GM12865 (cell line): ENCODE measurements at regions not wholly inside any gene's neighbourhood (a gene's known extent, or its start where the extent isn't known, plus 50 kb on each side); places are given as distances from the start of the nearest gene placed in this dataset.
"Not testable (repeated sequence)": the region's sequence is repeated elsewhere in the genome, so short reads cannot be mapped to it uniquely, and the experiment has no call there.

Experiments used
- DNase-seq: peaks from one replicate; pipeline ENCODE4 v3.0.0; 2010; ENCODE audit warnings: low read depth
- H3K4me3 ChIP-seq: 2 replicates; pipeline ENCODE4 v1.5.1; 2011; ENCODE audit warnings: mild to moderate bottlenecking, low read depth, low read length, control low read depth
- TF ChIP-seq, protein P1 (sequence below): IDR thresholded peaks from 2 replicates; pipeline ENCODE4 v1.5.1; 2011; ENCODE audit warnings: low read length, control low read depth, low read depth, inconsistent platforms; ENCODE audit not compliant: insufficient read depth; ENCODE audit errors: missing control alignments

GRCh38 chr13:90276216-90276615 lies 1071.3 kb upstream of the MIR17HG start:
- H3K4me3 ChIP-seq, result no peak overlapping the region
- TF ChIP-seq, protein P1, sequence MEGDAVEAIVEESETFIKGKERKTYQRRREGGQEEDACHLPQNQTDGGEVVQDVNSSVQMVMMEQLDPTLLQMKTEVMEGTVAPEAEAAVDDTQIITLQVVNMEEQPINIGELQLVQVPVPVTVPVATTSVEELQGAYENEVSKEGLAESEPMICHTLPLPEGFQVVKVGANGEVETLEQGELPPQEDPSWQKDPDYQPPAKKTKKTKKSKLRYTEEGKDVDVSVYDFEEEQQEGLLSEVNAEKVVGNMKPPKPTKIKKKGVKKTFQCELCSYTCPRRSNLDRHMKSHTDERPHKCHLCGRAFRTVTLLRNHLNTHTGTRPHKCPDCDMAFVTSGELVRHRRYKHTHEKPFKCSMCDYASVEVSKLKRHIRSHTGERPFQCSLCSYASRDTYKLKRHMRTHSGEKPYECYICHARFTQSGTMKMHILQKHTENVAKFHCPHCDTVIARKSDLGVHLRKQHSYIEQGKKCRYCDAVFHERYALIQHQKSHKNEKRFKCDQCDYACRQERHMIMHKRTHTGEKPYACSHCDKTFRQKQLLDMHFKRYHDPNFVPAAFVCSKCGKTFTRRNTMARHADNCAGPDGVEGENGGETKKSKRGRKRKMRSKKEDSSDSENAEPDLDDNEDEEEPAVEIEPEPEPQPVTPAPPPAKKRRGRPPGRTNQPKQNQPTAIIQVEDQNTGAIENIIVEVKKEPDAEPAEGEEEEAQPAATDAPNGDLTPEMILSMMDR, result no peak
- no peak for DNase-seq

GRCh38 chr13:90278231-90278630 lies 1069.3 kb upstream of the MIR17HG start:
- DNase-seq, result not testable (repeated sequence)

GRCh38 chr13:90281709-90282108 lies 1065.8 kb upstream of the MIR17HG start:
- TF ChIP-seq, protein P1, result no peak
- no peak overlapping the region for H3K4me3 ChIP-seq
- no peak for DNase-seq

More at GRCh38 chr13:90278231-90278630, 1069.3 kb upstream of the MIR17HG start:
- not testable (repeated sequence) for H3K4me3 ChIP-seq

- TF ChIP-seq, protein P1, result no peak
- H3K4me3 ChIP-seq, result no peak overlapping the region
- no peak for DNase-seq
Observed at GRCh38 chr13:90287521-90287920, 1060.0 kb upstream of the MIR17HG start.

- no peak for DNase-seq
- TF ChIP-seq, protein P1, result no peak
Observed at GRCh38 chr13:90293793-90294361, 1053.6 kb upstream of the MIR17HG start.

GRCh38 chr13:90299238-90299637 lies 1048.2 kb upstream of the MIR17HG start:
- H3K4me3 ChIP-seq, result no peak overlapping the region
- no peak for DNase-seq
- TF ChIP-seq, protein P1, result no peak

More at GRCh38 chr13:90293793-90294361, 1053.6 kb upstream of the MIR17HG start:
- no peak overlapping the region for H3K4me3 ChIP-seq

DNA sequence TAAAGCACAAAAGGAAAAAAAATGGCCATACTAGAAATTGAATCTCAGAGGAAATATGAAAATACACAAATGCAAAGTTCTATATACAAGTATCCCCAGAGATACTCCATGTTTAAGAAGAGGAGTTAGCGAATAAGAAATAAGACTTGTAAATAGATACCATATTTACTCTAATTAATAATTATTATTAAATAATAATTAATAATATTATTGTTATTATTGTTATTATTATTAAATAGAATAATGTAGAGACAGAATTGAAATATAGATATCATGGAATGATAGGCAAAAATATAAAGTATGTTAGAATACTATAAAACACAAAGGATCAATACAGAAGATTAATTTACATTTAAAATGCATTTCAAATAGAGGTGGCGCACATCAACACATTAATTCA lies 1047.5 kb upstream of the MIR17HG start:
- H3K4me3 ChIP-seq, result no peak overlapping the region
- TF ChIP-seq, protein P1, result no peak
- no peak for DNase-seq
